Mesodermal cell (in vitro differentiated cells): ENCODE measurements at regions not wholly inside any gene's neighbourhood (a gene's known extent, or its start where the extent isn't known, plus 50 kb on each side); places are given as distances from the start of the nearest gene placed in this dataset.
"Not testable (repeated sequence)": the region's sequence is repeated elsewhere in the genome, so short reads cannot be mapped to it uniquely, and the experiment has no call there.

Experiments
- H3K27ac ChIP-seq: 2 replicates; pipeline ENCODE4 v1.7.0; 2013; ENCODE audit warnings: mild to moderate bottlenecking, low read depth, low read length, moderate library complexity; ENCODE audit not compliant: severe bottlenecking
- H3K36me3 ChIP-seq: 2 replicates; pipeline ENCODE4 v1.7.1; 2013; ENCODE audit warnings: mild to moderate bottlenecking, low read length, moderate library complexity; ENCODE audit not compliant: control insufficient read depth, insufficient read depth
- H3K4me1 ChIP-seq: one replicate; pipeline ENCODE4 v1.7.1; 2013; ENCODE audit warnings: mild to moderate bottlenecking, low read length; ENCODE audit not compliant: insufficient read depth, control insufficient read depth, poor library complexity, severe bottlenecking
- H3K4me3 ChIP-seq: 2 replicates; pipeline ENCODE4 v1.7.0; 2013; ENCODE audit warnings: low read length, control low read depth, mild to moderate bottlenecking; ENCODE audit not compliant: insufficient read depth, poor library complexity, severe bottlenecking; ENCODE audit errors: extremely low read depth
- H3K9me3 ChIP-seq: 2 replicates; pipeline ENCODE4 v1.7.1; 2013; ENCODE audit warnings: mild to moderate bottlenecking, low read length, moderate library complexity; ENCODE audit not compliant: control insufficient read depth
- WGBS, 2 experiments: methylation state at CpG; one replicate each; pipeline ENCODE4 v1.1.5; 2013; ENCODE audit warnings: missing lambda C conversion rate in 2 of 2; ENCODE audit not compliant: insufficient coverage in 2 of 2; 5-methylcytosine and 5-hydroxymethylcytosine counted together

GRCh38 chr15:96978937-96979473 lies 648.5 kb downstream of the NR2F2 start:
- H3K36me3 ChIP-seq: no peaks in the 10 kb centered on the region
- H3K4me3 ChIP-seq: no peak overlapping the region
- H3K27ac ChIP-seq: no peak overlapping the region
- H3K4me1 ChIP-seq: peaks cover 8% of the 10 kb centered on the region
- no peaks in the 10 kb centered on the region for H3K9me3 ChIP-seq
- WGBS, 2 experiments: 89 to 91% methylated on average over 3 to 4 of the region's 5 CpGs

DNA sequence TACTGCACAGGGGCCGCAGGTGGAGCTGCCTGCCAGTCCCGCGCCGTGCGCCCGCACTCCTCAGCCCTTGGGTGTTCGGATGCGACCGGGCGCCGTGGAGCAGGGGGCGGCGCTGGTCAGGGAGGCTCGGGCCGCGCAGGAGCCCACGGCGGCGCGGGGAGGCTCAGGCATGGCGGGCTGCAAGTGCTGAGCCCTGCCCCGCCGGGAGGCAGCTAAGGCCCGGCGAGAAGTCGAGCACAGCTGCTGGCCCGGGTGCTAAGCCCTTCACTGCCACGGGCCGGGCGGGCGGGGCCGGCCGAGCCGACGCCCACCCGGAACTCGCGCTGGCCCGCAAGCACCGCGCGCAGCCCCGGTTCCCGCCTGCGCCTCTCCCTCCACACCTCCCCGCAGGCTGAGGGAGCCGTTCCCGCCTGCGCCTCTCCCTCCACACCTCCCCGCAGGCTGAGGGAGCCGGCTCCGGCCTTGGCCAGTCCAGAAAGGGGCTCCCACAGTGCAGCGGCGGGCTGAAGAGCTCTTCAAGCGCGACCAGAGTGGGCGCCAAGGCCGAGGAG lies 653.7 kb downstream of the NR2F2 start:
- H3K4me1 ChIP-seq, H3K4me3 ChIP-seq: not testable (repeated sequence)

DNA sequence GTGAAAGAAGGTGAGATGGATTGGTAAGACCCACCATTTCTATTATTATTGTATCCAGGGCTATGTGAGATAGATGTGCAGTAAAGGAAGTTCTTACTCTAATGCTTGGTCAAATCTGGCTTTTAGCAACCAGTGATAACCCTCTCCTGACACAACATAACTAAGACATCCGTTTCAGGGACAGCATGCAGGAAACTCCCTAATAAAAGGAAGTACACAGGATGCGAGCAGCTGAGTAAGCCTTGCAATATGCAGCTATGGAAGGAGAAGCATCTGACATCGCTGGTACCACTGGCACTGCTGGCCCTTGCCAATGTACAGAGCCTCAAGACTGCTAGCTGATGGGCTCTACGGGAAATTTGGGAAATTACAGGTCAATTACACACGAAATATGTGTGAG lies 662.3 kb downstream of the NR2F2 start:
- WGBS, 2 experiments: 73 to 94% methylated on average over 2 to 4 of the region's 5 CpGs
- no peak overlapping the region for H3K27ac ChIP-seq

More for the DNA sequence above, 653.7 kb downstream of the NR2F2 start:
- not testable (repeated sequence) for H3K27ac ChIP-seq, H3K9me3 ChIP-seq, H3K36me3 ChIP-seq
- 90 to 100% methylated on average over 30 to 37 of the region's 58 CpGs for WGBS, 2 experiments

DNA sequence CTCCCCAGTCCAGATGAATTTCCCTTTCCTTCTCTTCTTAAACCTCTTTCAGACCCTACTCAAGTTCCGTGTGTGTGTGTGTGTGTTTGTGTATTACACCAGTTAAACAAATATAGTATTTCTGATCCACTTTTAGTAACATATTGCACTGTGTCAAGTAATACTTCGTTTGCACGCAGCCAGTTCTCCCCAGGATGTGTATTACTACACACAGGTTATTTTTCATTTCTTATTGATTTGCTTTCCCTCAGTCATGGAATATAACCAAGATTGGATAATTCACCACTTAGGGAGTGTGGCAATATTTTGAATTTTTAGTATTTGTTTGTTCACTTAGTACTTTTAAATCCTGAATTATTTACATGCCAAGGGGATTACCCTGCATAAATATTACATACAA lies 667.0 kb downstream of the NR2F2 start:
- Histone ChIP-seq H3K4me1 (no peaks in the 10 kb centered on the region), H3K4me3 (no peak overlapping the region), H3K9me3 (no peaks in the 10 kb centered on the region), H3K27ac (no peak overlapping the region), H3K36me3 (no peaks in the 10 kb centered on the region)
- no CpG with 5 or more reads among the region's 3 CpGs for WGBS, 2 experiments

More for the DNA sequence above, 662.3 kb downstream of the NR2F2 start:
- no peak overlapping the region for H3K4me3 ChIP-seq
- no peaks in the 10 kb centered on the region for H3K36me3 ChIP-seq
- no peaks in the 10 kb centered on the region for H3K4me1 ChIP-seq
- H3K9me3 ChIP-seq: peaks cover 2% of the 10 kb centered on the region

GRCh38 chr15:97009031-97009431 lies 678.5 kb downstream of the NR2F2 start:
- Histone ChIP-seq H3K4me1 (no peaks in the 10 kb centered on the region), H3K9me3 (no peaks in the 10 kb centered on the region), H3K36me3 (no peaks in the 10 kb centered on the region), H3K27ac (no peak overlapping the region), H3K4me3 (no peak overlapping the region)
- 90 to 100% methylated on average over 1 to 3 of the region's 6 CpGs for whole genome bisulfite sequencing, 2 experiments

DNA sequence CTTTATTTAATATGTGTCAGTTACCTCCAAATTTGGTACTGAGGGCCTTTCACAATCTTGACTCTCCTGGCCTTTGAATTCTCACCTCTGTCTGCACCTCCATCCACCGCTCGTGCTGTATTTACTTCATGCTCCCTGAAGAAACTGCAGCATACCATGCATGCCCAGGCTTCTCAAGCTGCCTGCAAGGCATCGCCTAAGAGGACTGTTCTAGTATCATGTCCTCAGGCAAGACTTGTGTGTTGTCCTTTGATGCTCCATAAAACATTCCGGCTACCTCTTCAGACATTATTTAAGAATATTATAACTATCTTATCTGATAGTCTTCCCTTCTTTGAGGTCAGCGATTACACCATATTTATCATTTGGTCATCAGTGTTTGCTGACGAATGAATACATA lies 682.5 kb downstream of the NR2F2 start:
- no peaks in the 10 kb centered on the region for H3K4me1 ChIP-seq
- 87 to 91% methylated on average over 4 to 6 of the region's 6 CpGs for WGBS, 2 experiments
- no peak overlapping the region for H3K27ac ChIP-seq
- H3K9me3 ChIP-seq: no peaks in the 10 kb centered on the region
- H3K4me3 ChIP-seq: no peak overlapping the region
- H3K36me3 ChIP-seq: no peaks in the 10 kb centered on the region

GRCh38 chr15:97013491-97013890 lies 683.0 kb downstream of the NR2F2 start:
- H3K9me3 ChIP-seq: no peaks in the 10 kb centered on the region
- H3K4me3 ChIP-seq: no peak overlapping the region
- no peaks in the 10 kb centered on the region for H3K4me1 ChIP-seq
- no peaks in the 10 kb centered on the region for H3K36me3 ChIP-seq
- whole genome bisulfite sequencing, 2 experiments: 67 to 100% methylated on average over 1 of the region's 1 CpG
- no peak overlapping the region for H3K27ac ChIP-seq

GRCh38 chr15:97014001-97014400 lies 683.5 kb downstream of the NR2F2 start:
- Histone ChIP-seq H3K4me1 (no peaks in the 10 kb centered on the region), H3K27ac (no peak overlapping the region), H3K4me3 (no peak overlapping the region), H3K36me3 (no peaks in the 10 kb centered on the region), H3K9me3 (no peaks in the 10 kb centered on the region)
- no CpG with 5 or more reads among the region's 2 CpGs for WGBS, 2 experiments

- WGBS, 2 experiments: no CpG with 5 or more reads among the region's 1 CpG
- H3K4me3 ChIP-seq: no peak overlapping the region
- no peaks in the 10 kb centered on the region for H3K9me3 ChIP-seq
- H3K4me1 ChIP-seq: no peaks in the 10 kb centered on the region
- no peaks in the 10 kb centered on the region for H3K36me3 ChIP-seq
- no peak overlapping the region for H3K27ac ChIP-seq
Measured at GRCh38 chr15:97023488-97023844, 693.0 kb downstream of the NR2F2 start.

DNA sequence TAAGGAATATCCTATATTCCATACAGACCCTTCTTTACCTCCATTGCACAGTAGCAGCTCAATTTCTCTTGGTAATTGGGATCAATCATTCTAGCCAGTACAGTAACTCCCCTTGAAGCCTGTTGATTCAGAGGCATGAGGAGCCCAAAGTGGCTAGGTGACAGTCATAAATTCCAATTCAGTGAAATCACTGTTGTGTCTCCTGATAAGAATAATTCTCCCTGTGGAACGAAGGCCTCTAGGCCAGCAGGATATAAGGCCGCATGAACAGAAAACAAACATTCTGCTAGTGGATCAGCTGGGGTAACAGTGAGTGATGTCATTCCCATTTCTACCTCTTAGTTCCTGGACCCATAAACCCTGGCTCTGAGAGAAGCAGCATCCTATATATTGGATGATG lies 696.3 kb downstream of the NR2F2 start:
- H3K27ac ChIP-seq: no peak overlapping the region
- H3K4me1 ChIP-seq: no peaks in the 10 kb centered on the region
- no peak overlapping the region for H3K4me3 ChIP-seq
- peaks cover 4% of the 10 kb centered on the region for H3K9me3 ChIP-seq
- no peaks in the 10 kb centered on the region for H3K36me3 ChIP-seq
- WGBS, 2 experiments: 67% methylated on average over 1 of the region's 2 CpGs; no CpG with 5 or more reads in 1 of the 2 experiments

- Histone ChIP-seq H3K4me3 (no peak overlapping the region), H3K4me1 (no peaks in the 10 kb centered on the region), H3K27ac (no peak overlapping the region), H3K36me3 (no peaks in the 10 kb centered on the region), H3K9me3 (peaks cover 4% of the 10 kb centered on the region)
- WGBS, 2 experiments: 85 to 100% methylated on average over 2 of the region's 2 CpGs
Measured at GRCh38 chr15:97027772-97028171, 697.3 kb downstream of the NR2F2 start.
